Stimulated activated naive CD4-positive, alpha-beta T cell (primary cell): ENCODE measurements at regions not wholly inside any gene's neighbourhood (a gene's known extent, or its start where the extent isn't known, plus 50 kb on each side); places are given as distances from the start of the nearest gene placed in this dataset.
"Not testable (repeated sequence)": the region's sequence is repeated elsewhere in the genome, so short reads cannot be mapped to it uniquely, and the experiment has no call there.

Source experiments
- DNase-seq, 6 experiments: peaks; one replicate each; lab custom pipeline; 2025; lab: John Stamatoyannopoulos, UW

DNA sequence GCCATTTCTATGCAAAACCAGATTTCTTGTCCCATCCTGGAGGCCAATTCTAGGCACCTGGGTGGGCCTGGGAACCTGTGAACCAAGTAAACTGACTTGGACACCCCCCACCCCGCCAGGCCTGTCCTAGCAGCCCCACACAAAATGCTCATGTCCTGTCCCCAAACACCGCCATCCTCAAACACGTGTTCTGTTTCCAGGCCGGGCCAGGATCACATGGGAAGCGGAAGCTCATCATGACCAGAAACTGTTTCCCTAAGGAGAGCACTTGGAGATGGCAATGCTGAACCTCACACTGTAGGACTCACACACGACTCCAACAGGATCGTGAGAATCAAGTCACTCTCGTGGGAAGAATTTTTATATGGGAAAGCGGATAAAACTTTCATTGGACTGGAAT lies 78.7 kb upstream of the DRD5 start:
- DNase-seq: not testable (repeated sequence)

GRCh38 chr4:9703391-9703790 lies 78.0 kb upstream of the DRD5 start:
- peak; percentile 25 to 75 (median 56) for DNase-seq

- peak in 1 of 6 experiments; percentile 1 for DNase-seq
These were observed 77.3 kb upstream of the DRD5 start for GRCh38 chr4:9704126-9704525.

DNA sequence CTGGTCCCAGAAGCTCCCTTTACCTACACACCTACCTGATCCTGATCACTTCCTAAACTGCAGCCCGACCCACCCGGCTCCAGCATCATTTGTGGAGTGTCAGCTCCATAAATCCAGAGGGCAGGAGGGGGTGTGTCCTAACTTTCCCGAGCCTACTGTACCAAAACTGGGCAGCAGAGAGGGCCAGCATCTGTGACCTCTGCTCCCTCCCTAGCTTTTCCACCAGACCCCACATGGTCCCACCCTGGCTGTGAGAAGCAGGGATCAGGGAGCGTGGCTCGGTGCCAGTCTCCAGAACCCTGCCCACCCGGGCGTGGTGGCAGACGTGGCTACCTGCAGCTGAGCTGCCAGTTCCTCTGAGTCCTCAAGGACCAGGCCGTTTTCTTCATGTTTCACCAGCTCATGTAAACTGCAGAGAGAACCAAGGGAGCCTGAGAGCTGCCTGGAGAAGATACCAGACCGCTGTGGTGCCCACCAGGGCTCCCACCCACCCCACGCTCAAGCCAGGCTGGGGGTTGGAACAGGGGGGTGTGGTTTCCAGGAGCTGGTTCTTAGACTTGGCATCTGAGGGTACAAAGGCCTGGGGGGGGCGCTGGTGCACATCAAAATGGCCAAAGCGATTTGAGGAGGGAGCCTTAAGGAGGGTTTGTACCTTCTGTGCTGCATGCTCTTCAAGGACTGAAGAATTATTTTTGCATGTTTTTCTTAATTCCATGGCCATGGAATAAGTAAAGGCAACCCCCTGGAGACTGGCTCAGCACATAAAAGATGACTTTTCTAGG lies 76.7 kb upstream of the DRD5 start:
- no peak for DNase-seq

DNA sequence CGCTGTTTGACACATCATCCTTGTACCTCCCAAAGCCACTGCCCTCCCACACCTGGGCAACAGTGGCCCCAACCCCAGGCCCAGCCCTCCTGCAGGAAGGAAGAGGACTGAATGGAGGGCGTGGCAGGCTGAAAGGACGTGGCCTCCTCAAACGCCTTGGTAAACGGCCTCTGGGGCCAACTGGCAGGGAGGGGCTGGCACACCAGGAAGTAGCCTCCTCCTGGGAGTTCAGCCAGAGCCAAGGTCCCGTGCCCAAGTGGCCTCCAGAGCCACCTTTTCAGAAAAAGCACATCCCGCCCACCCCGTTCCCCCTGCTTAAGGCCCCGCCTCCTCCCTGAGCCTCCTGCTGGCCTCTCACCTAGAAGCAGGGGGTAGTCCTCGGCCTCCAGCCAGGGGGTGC lies 74.2 kb upstream of the DRD5 start:
- DNase-seq: not testable (repeated sequence)

DNA sequence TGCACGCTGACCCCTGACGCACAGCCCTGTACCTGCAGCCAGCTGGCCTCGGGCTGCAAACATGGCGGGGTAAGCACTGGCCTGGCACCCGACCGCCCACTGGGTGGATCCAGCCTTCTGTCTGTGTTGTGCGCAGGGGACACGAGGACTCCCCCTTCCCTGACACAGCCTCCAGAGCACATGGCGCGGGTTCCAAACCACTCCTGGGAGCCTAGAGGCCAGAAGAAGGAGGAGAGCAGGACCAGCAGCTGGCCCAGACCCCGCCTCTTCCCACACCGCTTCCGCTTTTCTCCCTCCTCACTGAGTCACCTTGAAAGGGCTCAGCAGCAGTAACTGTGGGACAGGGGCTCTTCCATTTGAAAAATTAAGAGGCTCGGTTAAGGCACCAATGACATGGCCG lies 73.5 kb upstream of the DRD5 start:
- not testable (repeated sequence) for DNase-seq

DNA sequence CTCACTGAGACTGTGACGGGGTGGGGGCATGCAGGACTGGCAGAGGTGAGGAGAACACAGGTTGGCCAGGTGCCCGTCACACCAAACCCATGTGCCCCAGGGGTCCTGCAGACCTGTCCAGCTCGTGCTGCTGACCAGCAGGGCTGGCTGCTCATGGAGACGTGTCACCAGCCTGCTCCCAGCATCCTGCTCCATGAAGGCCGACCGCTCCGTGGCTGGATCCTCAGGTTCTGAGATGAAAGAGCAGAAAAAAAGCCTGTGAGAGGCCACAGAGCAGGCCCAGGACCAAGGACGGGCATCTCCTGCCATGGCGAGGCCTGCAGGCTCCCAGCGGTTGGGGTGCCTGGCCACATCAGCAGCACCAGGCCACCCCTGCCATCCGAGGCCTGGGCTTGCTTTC lies 71.7 kb upstream of the DRD5 start:
- DNase-seq: no peak

GRCh38 chr4:9715271-9715670 lies 66.2 kb upstream of the DRD5 start:
- DNase-seq: not testable (repeated sequence)

DNA sequence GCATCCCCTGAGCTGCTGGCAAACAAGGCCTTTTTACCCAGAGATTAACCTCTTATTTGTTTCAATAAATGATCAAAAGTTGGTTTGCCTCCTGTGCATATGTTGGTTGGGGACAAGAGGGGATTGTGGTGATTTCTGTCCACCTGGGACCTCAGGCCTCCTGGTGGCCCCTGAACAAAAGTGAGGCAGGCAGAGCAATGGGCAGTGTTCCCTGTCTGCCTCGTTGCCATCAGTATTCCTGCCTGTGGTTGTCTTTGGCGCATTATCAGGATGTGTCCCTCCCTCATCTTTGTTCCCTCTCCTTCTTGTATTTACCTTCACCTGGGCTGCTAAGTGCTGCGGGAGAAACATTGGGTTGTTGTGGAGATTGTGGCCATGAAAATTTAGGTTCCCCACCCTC lies 65.3 kb upstream of the DRD5 start:
- DNase-seq: no peak

DNA sequence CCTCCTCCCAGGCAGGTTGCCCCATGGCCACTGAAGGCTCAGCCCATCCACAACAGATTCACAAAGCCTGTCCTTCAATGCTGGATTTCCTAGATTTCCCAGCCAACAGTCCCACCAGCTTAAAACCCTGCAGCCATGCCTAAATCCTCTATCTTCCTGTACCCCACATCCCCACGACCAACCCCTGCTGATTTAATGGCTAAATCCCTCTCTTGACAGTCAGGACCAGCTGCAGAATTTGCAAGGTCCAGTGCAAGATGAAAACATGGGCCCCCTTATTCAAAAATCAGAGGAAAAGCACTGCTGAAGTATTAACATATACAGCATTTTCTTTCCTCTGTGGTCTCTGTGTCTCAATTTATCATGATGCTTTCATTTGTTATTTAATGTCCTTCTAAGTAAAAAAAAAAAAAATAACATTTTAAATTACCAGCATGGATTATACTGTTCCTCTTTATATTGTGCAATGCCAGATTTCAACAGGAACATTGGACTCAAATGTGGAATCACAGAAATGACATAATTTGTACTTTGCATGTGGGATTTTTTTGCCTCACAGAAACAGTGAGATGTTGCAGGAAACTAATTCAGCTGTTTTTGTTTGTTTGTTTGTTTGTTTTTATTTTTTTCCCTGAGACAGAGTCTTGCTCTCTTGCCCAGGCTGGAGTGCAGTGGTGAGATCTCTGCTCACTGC lies 63.0 kb upstream of the DRD5 start:
- DNase-seq: not testable (repeated sequence)

DNA sequence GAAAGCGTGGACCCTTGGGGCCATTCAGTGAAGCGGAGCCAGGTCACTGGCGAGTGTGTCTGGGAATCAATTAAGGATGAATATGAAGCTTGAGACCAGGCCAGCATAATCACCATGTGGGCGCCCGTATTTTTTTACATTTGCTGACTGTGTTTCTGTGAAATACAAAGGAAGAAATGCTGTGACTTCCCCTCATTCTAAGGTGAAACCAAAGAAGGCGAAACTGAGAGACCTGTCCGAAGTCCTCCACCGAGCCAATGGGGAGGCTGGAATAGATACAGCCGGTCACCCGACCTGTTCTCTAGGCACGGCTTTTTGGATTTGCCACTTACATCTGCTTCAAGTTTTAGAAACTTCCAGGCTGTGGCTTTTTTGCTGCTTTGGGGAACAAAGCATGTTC lies 59.3 kb upstream of the DRD5 start:
- DNase-seq: not testable (repeated sequence)
